Small intestine (tissue), 7 donors: ENCODE measurements at regions not wholly inside any gene's neighbourhood (a gene's known extent, or its start where the extent isn't known, plus 50 kb on each side); places are given as distances from the start of the nearest gene placed in this dataset.

Experiments used
- DNase-seq, 2 donors: peaks; one replicate each; pipeline versions ENCODE4 v3.0.0 to v3.0.0-alpha.2; 2013
- FAIRE-seq: peaks from 2 replicates; lab custom pipeline; 2012; peaks lifted over from hg19 to GRCh38; lab: Jason Lieb, UNC
- H3K27ac ChIP-seq, 3 donors: one replicate each; pipeline ENCODE4 v1.5.1; 2013; ENCODE audit warnings: low read length in 2 of 3, mild to moderate bottlenecking in 2 of 3, control low read depth in 1 of 3, inconsistent platforms in 1 of 3, low read depth in 1 of 3, moderate library complexity in 1 of 3
- H3K27me3 ChIP-seq, 3 donors: one replicate each; pipeline ENCODE4 v1.6.1; 2013; ENCODE audit warnings: low read length in 3 of 3, inconsistent platforms in 1 of 3; ENCODE audit not compliant: control insufficient read depth in 3 of 3, insufficient read depth in 3 of 3
- H3K36me3 ChIP-seq, 3 donors: one replicate each; pipeline ENCODE4 v1.6.1; 2013; ENCODE audit warnings: low read length in 3 of 3, inconsistent platforms in 1 of 3, low read depth in 1 of 3, mild to moderate bottlenecking in 1 of 3, moderate library complexity in 1 of 3; ENCODE audit not compliant: control insufficient read depth in 3 of 3, insufficient read depth in 2 of 3
- H3K4me1 ChIP-seq, 3 donors: one replicate each; pipeline ENCODE4 v1.6.1; 2013; ENCODE audit warnings: low read length in 2 of 3, inconsistent platforms in 1 of 3, low read depth in 1 of 3, mild to moderate bottlenecking in 1 of 3, moderate library complexity in 1 of 3; ENCODE audit not compliant: control insufficient read depth in 3 of 3, insufficient read depth in 2 of 3
- H3K4me3 ChIP-seq, 3 donors: one replicate each; pipeline ENCODE4 v1.5.1; 2013; ENCODE audit warnings: low read length in 3 of 3, control low read depth in 1 of 3, inconsistent platforms in 1 of 3, low read depth in 1 of 3, mild to moderate bottlenecking in 1 of 3, moderate library complexity in 1 of 3
- H3K9me3 ChIP-seq, 2 donors: one replicate each; pipeline ENCODE4 v1.6.1; 2013; ENCODE audit warnings: low read depth in 1 of 2, low read length in 1 of 2; ENCODE audit not compliant: control insufficient read depth in 2 of 2, insufficient read depth in 1 of 2
- WGBS, 3 donors: extraction: QIAGEN DNeasy Blood & Tissue Kit; methylation state at CpG; one replicate each; pipeline ENCODE4 v1.1.7; 2013; 5-methylcytosine and 5-hydroxymethylcytosine counted together
- donor health status: healthy with polysubstance abuse.
- donor health status: control.
- donor health status: control.
- donor health status: Bipolar disorder and iron deficiency.
- donor health status: healthy.

DNA sequence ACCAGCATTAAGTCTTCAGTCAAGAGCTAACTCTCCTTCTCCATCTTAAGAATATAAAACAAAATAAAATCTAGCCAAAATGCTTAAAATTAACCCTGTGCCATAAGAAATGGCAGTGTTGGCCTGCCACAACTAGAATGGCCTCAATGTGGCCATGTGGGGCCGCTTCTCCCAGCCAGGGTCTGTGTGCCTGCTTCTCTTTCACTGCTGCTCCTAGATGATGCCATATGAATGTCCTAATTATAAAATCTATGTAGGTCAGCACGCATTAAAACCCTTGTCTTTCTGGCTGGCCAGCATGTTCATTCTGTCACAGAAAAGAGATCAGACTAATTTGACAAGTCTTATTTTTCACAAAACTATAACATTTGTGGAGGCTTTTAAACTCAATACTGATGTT is 102.6 kb downstream of the C6orf118 start:
- 64 to 84% (median 67%) methylated on average over 2 of the region's 2 CpGs for WGBS, 3 donors
- DNase-seq = no peak
- no peak for FAIRE-seq
- Histone ChIP-seq H3K9me3 (peaks cover 1 to 11% of the 10 kb centered on the region in 2 donors), H3K27ac (no peak overlapping the region), H3K4me1 (no peaks in the 10 kb centered on the region), H3K27me3 (no peaks in the 10 kb centered on the region), H3K4me3 (no peak overlapping the region), H3K36me3 (no peaks in the 10 kb centered on the region)

DNA sequence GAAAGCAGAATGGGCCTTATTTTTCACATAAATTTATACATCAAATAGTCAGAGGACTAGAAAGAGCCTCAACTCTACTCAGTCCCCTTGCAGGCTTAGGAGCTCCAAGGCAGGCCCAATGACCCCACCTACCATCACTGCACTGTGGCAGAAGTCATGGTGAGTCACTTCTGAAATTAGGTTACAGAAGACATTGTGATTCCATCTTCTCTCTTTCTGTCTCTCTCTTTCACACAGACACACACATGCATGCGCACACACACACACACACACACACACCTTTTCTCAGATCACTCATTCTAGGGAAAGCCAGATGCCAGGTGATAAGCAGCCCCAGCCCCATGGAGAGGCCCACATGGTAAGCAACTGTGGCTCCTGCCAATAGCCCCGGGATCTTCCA is 103.8 kb downstream of the C6orf118 start:
- H3K9me3 ChIP-seq = peaks cover 1 to 9% of the 10 kb centered on the region in 2 donors
- no peak for FAIRE-seq
- no peak for DNase-seq
- H3K4me1 ChIP-seq = no peaks in the 10 kb centered on the region
- H3K27ac ChIP-seq = no peak overlapping the region
- H3K27me3 ChIP-seq = no peaks in the 10 kb centered on the region
- no peak overlapping the region for H3K4me3 ChIP-seq
- no peaks in the 10 kb centered on the region for H3K36me3 ChIP-seq
- 72 to 92% (median 87%) methylated on average over 2 of the region's 2 CpGs for WGBS, 3 donors

DNA sequence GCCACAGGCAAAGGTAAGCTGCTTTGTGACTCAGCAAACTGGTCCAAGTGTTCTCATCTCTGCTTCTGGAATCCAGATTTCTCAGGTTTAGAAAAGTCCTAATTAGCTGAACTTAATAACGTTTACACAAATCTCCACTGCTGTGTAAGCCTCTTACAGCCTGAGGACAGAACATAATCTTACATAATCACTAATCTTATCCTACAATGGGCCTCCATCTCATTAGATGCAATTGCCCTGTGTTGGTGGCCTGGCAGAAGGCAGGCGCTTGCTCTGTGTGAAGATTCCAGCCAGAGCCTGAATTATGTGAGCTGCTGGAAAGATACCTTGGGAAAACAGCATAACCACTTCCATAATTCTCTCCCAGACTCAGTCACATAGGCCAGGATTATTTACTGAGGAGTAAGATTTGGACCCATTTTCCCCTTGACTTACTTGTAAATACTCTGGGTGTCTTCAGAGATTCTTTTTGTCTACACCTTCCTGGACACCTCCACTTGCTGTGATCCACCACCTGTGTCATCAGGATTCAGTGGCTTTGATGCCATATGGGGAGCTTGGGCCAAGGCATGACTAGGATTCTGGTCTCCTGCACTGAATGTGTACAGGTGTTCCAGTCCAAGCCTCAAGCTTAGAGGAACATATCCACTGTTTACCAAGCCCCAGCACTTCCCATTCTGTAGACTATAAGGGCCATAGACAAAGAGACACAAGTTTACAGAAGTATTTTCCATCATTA is 104.4 kb downstream of the C6orf118 start:
- no peak for FAIRE-seq
- WGBS, 3 donors = 68 to 77% (median 75%) methylated on average over 2 of the region's 2 CpGs

DNA sequence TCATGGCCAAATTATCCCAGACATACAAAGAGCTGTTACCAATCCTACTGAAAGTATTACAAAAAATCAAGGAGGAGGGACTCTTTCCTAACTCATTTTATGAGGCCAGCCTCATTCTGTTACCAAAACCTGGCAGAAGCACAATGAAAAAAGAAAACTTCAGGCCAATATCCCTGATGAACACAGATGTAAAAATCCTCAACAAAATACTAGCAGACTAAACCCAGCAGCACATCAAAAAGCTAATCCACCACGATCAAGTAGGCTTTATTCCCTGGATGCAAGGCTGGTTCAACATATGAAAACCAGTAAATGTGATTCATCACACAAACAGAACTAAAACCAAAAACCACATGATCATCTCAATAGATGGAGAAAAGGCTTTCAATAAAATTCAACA is 109.2 kb downstream of the C6orf118 start:
- Histone ChIP-seq H3K27ac (no peak overlapping the region), H3K4me1 (no peaks in the 10 kb centered on the region), H3K4me3 (no peak overlapping the region), H3K9me3 (peaks cover 1 to 10% of the 10 kb centered on the region in 2 donors), H3K36me3 (no peaks in the 10 kb centered on the region), H3K27me3 (no peaks in the 10 kb centered on the region)
- DNase-seq (no peak), FAIRE-seq (no peak)
- 68 to 76% (median 69%) methylated on average over 1 of the region's 1 CpG for WGBS, 3 donors

More for the DNA sequence above, 104.4 kb downstream of the C6orf118 start:
- no peak for DNase-seq
- H3K4me1 ChIP-seq = no peaks in the 10 kb centered on the region
- no peaks in the 10 kb centered on the region for H3K36me3 ChIP-seq
- H3K4me3 ChIP-seq = no peak overlapping the region
- peaks cover 1 to 6% of the 10 kb centered on the region in 2 donors for H3K9me3 ChIP-seq
- no peak overlapping the region for H3K27ac ChIP-seq
- H3K27me3 ChIP-seq = no peaks in the 10 kb centered on the region

DNA sequence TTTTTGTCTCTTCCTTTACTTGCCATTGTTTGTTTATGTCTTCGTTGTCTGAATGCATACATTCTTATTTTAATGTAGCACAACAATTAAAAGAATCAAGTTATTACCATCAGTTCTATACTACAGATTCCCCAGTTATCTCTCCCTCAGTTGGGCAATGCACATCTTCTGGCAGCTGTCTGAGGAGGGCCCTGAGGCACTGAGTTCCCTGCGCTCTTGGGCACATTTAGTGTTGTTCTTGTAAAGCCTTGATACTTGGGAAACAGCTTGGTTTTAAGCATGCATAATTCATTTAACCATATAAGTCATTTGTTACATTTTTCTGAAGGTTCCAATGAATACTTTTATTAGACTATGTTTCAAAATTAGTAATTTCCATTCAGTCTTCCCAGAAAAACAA is 117.9 kb downstream of the C6orf118 start:
- DNase-seq (no peak), FAIRE-seq (no peak)
- H3K27me3 ChIP-seq = no peaks in the 10 kb centered on the region
- no peak overlapping the region for H3K4me3 ChIP-seq
- H3K4me1 ChIP-seq = no peaks in the 10 kb centered on the region
- no peaks in the 10 kb centered on the region for H3K36me3 ChIP-seq
- WGBS, 3 donors = 76 to 85% (median 77%) methylated on average over 2 of the region's 2 CpGs
- peaks cover 0 to 15% of the 10 kb centered on the region in 2 donors for H3K9me3 ChIP-seq
- no peak overlapping the region for H3K27ac ChIP-seq

DNA sequence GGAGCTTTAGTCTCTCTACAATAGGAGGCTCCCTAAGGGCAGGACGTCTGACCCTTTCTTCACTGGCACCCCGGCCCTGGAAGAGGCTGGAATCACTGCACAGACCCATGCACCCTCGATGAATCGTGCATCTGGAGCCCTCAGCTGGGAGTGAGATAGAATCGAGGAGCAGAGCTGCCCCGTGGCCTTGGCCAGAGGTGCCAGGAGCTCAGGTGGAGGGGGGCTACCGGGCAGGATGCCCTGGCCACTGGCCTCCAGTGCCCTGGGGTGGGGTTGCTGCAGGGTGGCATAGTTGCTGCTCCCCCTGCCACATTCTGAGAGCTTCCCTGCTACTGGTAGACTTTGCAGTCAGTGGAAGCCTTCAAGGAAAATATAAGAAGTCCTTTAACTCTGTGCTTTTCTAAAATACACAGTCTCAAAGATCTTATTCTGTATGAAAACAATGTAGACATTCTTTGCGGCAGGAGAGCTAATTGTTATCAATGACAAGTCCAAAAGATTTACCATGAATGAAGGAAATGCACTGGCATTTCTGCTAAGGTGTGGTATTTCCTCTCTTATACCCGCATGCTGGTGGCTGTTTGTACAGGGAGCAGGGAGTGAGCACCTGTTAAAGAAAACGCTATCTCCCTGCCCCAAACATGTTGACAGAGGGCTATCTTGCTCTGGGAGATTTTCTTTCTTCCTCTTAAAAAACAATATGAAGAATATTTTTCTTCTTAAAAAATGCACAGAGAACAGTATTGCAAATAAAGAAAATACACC is 122.8 kb downstream of the C6orf118 start:
- FAIRE-seq (no peak), DNase-seq (no peak)
- Histone ChIP-seq H3K36me3 (no peaks in the 10 kb centered on the region), H3K27ac (no peak overlapping the region), H3K9me3 (peaks cover 0 to 25% of the 10 kb centered on the region in 2 donors), H3K4me1 (no peaks in the 10 kb centered on the region), H3K4me3 (no peak overlapping the region), H3K27me3 (no peaks in the 10 kb centered on the region)
- WGBS, 3 donors = 50 to 69% (median 51%) methylated on average over 10 of the region's 10 CpGs

DNA sequence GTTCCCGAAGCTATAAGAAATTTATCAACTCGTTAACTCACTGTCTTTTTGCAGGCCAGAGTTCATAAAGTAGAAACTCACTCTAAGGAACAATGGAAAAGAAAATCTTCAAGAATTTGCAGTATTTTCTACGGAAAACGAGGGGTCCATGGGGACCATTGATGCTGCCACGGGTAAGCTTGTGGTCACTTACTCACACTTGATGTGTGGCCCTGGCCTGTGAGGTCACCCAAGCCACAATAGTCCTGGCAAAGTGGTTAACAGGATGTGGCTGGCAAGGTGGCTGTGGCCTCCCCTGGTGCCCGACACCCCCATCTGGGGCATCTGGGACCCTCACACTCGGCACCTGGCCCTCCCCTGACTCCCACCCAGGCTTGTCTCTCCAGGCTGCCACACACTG is 123.4 kb downstream of the C6orf118 start:
- FAIRE-seq = no peak
- 67 to 79% (median 76%) methylated on average over 7 of the region's 7 CpGs for WGBS, 3 donors

DNA sequence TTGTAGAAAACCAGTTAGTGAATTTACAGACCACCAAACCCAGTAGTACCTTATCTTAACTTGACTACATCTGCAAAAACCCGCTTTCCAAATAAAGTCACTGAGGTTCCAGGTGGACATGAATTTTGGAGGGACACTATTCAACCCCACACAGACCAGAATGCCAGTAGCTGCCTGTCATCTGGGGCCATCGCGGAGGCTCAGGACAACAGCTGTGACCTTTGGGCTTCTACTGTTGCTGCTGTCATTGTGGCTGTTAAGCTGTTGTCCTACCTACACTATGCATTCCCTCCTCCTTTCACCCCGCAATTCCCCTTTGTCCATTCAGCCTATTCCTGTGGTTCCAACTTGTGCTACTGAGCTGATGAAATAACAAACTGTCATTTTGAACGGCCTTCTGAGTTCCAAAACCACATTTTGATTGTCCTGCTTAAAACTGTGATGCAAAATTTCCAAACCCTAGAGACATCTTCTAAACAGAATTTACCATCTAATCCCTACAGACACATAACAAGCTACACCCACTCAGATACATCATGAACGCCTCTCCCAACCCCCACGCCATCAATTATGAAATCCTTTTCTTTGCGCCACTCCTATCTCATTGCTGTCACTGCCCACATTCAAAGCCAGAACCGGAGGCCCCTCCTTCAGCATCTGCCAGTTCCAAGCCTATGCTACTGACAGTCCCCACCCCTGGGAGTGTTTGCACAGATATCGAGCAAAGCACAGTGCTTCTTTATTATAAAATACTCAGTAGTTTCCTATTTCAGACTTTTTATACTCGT is 125.0 kb downstream of the C6orf118 start:
- Histone ChIP-seq H3K27ac (no peak overlapping the region), H3K27me3 (no peaks in the 10 kb centered on the region), H3K4me1 (no peaks in the 10 kb centered on the region), H3K9me3 (peaks cover 0 to 22% of the 10 kb centered on the region in 2 donors), H3K36me3 (no peaks in the 10 kb centered on the region), H3K4me3 (no peak overlapping the region)
- DNase-seq = no peak
- WGBS, 3 donors = 60 to 70% (median 67%) methylated on average over 11 of the region's 11 CpGs
- no peak for FAIRE-seq

More for the DNA sequence above, 123.4 kb downstream of the C6orf118 start:
- H3K36me3 ChIP-seq = no peaks in the 10 kb centered on the region
- H3K27ac ChIP-seq = no peak overlapping the region
- H3K4me1 ChIP-seq = no peaks in the 10 kb centered on the region
- DNase-seq = no peak
- no peak overlapping the region for H3K4me3 ChIP-seq
- no peaks in the 10 kb centered on the region for H3K27me3 ChIP-seq
- peaks cover 0 to 22% of the 10 kb centered on the region in 2 donors for H3K9me3 ChIP-seq
